ENCODE measurements at regions not wholly inside any gene's neighbourhood (a gene's known extent, or its start where the extent isn't known, plus 50 kb on each side); places are given as distances from the start of the nearest gene placed in this dataset.
A peak's percentile ranks its signal among the peaks of the same experiment; 100 is the strongest.

- TF ChIP-seq HDAC6 (IDR thresholded peaks at IDR 0.05; ENCODE audit: low read depth, low read length) (no peak), TCF12 (IDR thresholded peaks at IDR 0.05; ENCODE audit: low read depth, low read length) (0 out of 2 replicates have a peak, but pooled peaks have one; percentile 5), CHD1 (IDR thresholded peaks at IDR 0.05; ENCODE audit: low read depth, low read length) (no peak), FOSL1 (IDR thresholded peaks at IDR 0.05; ENCODE audit: insufficient read depth, low read depth, low read length) (no peak)
These were observed 273.7 kb downstream of the CETN3 start (continued) for GRCh38 chr5:90135779-90136378.
